ENCODE measurements at regions not wholly inside any gene's neighbourhood (a gene's known extent, or its start where the extent isn't known, plus 50 kb on each side); places are given as distances from the start of the nearest gene placed in this dataset.

DNA sequence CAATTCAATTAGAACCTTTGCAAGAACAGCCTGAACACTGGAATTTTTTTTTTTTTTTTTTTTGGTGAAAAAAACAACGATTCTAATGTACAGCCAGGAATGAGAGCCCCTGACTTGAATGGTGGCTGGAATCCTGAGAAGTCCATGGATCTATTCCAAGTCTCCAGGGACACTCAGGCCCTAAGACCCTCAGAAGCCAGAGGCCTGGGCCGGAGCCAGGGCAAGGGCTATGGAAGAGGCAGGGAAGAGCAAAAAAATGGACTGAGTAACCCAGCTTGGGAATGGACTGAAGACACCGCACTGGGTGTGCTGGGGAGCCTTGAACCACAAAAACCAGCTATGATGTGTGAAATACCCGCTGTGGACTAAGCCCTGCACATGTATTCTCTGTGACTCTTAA lies 60.3 kb upstream of the LHX1 start:
- Histone ChIP-seq H3K9me3 (peaks cover 4% of the 10 kb centered on the region), H3K36me3 (no peaks in the 10 kb centered on the region), H3K4me3 (no peak overlapping the region), H3K27me3 (no peaks in the 10 kb centered on the region; the same call in 1 of the 2 replicates)
- DNase-seq: no peak

DNA sequence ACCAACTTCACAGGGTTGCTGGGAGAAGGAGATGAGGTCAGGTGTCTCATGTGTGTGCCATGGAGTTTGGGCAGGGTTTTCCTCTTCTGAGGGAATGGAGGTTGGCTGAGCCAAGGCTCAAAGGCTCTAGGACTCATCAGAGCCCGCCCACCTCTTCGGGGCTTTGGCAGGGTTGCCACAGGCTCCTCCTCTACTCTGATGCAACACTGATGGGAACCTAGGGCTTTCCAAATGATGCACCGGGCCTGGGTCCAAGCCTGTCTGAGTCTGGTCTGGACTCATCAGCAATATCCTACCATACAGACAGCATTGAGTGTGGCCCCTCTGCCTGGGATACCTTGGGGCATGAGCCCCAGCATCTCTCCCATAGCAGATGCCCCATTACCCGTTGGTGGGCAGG lies 59.5 kb upstream of the LHX1 start:
- Histone ChIP-seq H3K9me3 (peaks cover 3% of the 10 kb centered on the region; the same call in 1 of the 2 replicates), H3K4me3 (no peak overlapping the region), H3K36me3 (no peaks in the 10 kb centered on the region), H3K27me3 (no peaks in the 10 kb centered on the region; the same call in 1 of the 2 replicates)
- DNase-seq: peak; percentile 86

DNA sequence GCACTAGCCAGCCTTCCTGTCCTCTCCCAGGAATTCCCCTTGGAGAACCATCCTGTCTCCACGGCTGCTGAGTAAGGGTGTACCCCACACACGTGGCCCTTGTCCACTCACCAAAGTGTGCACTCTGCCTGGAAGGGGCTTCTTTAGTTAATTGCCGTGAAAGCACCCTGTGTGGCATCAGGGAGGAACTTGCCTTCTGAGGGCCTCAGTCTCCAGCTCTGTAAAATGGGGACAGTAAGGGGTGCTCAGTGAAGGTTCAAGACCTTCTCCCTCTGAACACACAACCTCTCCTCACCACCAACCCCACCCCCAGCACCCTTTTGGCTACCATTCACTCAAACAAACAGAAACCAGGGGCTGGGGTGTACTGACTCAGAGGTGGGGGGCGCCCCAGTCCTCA lies 59.1 kb upstream of the LHX1 start:
- Histone ChIP-seq H3K9me3 (peaks cover 2% of the 10 kb centered on the region; the same call in 1 of the 2 replicates), H3K36me3 (no peaks in the 10 kb centered on the region), H3K4me3 (no peak overlapping the region), H3K27me3 (peaks cover under 1% of the 10 kb centered on the region; the same call in 1 of the 2 replicates)
- DNase-seq: no peak

DNA sequence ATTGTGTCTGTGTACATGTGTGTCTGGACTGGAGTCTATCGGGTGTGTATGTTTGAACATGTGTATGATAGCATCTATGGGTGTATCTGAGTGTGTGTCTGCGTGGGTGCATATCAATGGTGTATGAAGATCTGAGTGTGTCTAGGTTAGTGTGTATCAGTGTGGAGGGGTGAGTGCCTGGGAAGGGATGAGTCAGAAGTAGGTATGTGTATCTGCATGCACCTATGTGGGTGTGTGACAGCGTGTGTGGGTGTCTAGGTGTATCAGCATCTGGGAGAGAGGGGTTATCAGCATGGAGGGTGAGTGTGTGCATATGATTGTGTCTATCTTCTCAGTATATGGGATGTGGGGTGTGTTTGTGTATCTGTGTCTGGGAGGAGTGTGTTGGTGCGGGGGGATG lies 58.2 kb upstream of the LHX1 start:
- DNase-seq: no peak

DNA sequence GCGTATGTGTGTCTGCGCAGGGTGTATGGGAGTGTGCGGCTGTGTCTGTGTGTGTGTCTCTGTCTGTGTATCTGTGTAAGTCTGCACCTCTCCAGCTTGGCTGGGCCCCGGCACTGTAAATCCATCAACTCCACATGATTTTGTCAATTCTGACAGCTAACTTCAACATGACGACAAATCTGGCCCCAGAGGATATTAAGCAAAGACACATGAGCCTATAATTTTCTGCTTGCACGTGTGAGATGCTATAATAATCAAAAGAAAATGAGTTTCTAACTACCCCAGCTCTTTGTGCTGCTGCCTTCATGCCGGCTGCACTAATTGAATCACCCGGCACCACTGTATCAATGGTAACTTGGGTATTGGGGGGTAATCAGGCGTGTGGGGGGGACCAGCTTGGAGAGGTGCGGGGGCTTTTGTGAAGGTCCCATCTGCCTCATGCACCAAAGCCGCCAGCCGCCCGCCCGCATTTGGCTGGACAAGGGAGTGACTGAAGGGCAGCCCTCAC lies 57.6 kb upstream of the LHX1 start:
- DNase-seq: no peak
- H3K36me3 ChIP-seq: no peaks in the 10 kb centered on the region
- H3K27me3 ChIP-seq: peaks cover 2% of the 10 kb centered on the region; the same call in 1 of the 2 replicates
- H3K9me3 ChIP-seq: peaks cover 2% of the 10 kb centered on the region; the same call in 1 of the 2 replicates
- H3K4me3 ChIP-seq: no peak overlapping the region

More for the DNA sequence above, 58.2 kb upstream of the LHX1 start:
- Histone ChIP-seq H3K9me3 (peaks cover 2% of the 10 kb centered on the region; the same call in 1 of the 2 replicates), H3K36me3 (no peaks in the 10 kb centered on the region), H3K27me3 (peaks cover 2% of the 10 kb centered on the region; the same call in 1 of the 2 replicates), H3K4me3 (no peak overlapping the region)

DNA sequence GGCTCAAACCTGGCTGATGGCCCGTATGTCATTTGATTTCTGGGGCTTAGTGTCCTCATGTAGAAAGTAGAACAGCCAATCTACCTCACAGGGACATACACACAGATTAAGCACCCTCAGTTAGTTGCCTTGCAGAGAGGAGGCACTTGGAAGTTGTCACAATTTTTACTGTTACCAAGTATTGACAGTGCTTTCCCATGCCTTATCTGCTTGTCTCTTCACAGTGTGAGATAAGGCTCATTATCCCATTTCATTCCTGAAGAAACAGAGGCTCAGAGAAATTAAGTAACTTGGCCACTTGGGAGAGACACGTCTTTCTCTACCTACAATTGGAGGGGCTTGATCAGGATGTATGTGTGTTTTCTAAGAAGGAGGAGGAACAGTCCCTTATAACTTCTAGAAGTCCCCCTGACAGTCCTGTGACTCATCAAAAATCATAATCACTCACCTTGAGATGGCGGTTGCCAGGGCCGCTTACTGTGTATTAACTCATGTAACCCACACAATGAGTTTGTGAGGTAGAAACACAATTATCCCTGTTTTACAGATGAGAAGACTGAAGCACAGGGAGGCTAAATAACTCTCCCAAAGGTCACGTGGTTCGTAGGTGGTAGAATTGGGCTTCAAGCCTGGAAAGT lies 56.9 kb upstream of the LHX1 start:
- peaks cover 2% of the 10 kb centered on the region; the same call in 1 of the 2 replicates for H3K27me3 ChIP-seq
- no peak for DNase-seq
- no peaks in the 10 kb centered on the region for H3K36me3 ChIP-seq
- no peak overlapping the region for H3K4me3 ChIP-seq
- peaks cover 2% of the 10 kb centered on the region; the same call in 1 of the 2 replicates for H3K9me3 ChIP-seq

DNA sequence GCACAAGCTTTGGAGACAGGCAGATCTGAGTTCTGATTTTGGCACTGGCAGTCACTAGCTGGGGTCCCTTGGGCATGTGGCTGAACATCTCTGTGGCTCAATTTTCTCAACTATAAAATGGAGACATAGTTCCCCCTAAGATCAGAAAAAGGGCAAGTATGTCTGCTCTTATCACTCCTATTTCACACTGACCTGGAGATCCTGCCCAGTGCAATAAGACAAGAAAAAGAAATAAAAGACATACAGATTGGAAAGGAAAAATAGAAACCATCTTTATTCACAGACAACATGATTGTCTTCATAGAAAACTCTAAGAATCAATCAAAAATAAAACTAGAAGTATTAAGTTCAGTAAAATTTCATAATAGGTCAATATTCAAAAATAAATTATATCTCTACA lies 56.0 kb upstream of the LHX1 start:
- peaks cover 2% of the 10 kb centered on the region; the same call in 1 of the 2 replicates for H3K27me3 ChIP-seq

DNA sequence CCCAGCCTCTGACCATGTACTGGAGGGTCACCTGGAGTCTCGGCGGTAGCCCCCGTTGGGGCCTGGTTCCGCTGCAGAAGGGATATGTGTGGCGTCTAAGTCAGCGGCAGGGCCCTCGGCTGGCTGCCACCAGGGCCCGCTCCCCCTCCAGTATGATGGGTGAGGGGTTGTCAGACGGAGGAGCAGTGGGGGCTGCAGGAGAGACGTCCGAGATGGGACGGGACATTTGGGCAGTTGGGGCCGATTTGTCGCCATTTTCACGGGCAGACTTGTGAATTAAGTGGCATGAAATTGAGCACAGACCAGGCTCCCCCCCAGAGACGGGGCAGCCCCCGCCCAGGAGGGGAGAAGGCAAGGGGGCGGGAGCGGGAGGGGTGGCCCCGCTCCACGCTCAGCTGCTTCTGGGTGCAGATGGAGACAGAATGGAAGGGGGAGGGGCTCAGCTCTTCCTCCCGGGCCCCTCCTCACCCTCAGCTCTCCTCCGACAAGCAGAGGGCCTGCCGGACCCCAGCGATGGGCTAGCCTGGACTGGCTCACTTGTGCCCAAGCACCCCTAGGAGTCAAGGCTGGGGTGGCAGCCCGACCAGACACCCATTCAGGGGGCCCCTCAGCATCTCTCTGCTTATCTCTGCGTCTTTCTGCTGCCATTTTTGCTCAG lies 52.7 kb upstream of the LHX1 start:
- Histone ChIP-seq H3K9me3 (peaks cover 2% of the 10 kb centered on the region; the same call in 1 of the 2 replicates), H3K36me3 (no peaks in the 10 kb centered on the region), H3K27me3 (peaks cover 2% of the 10 kb centered on the region; the same call in 1 of the 2 replicates), H3K4me3 (no peak overlapping the region)
- DNase-seq: no peak

More for the DNA sequence above, 56.0 kb upstream of the LHX1 start:
- peaks cover 2% of the 10 kb centered on the region; the same call in 1 of the 2 replicates for H3K9me3 ChIP-seq
- no peak overlapping the region for H3K4me3 ChIP-seq
- H3K36me3 ChIP-seq: no peaks in the 10 kb centered on the region
- DNase-seq: no peak

DNA sequence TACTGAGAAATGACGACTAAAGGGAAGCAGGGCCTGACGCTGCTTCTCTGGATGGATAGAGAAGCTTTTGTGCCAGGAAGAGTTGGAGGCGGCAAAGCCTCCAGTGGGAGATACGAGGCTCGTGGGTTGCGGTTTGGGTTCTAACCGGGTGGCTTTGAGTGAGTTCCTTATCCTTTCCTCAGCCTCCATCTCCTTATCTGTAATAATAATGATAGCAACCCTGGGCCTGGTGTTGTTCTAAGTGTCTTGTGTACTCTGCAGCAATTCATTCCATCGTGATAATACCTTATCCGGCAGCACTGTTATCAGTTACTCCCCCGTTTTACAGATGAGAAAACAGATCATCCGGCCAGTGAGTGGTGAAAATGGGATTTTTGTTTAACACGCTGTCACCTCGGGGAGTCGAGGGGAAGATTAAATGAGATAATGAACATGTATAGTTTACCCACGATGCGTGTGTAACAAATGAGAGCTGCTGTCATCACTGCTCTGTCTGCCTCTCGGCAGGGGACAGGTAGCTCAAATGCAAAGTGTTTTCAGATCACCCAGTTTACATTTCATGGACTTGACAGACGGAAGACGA lies 52.0 kb upstream of the LHX1 start:
- Histone ChIP-seq H3K27me3 (peaks cover 2% of the 10 kb centered on the region; the same call in 1 of the 2 replicates), H3K9me3 (peaks cover 2% of the 10 kb centered on the region; the same call in 1 of the 2 replicates), H3K4me3 (no peak overlapping the region), H3K36me3 (no peaks in the 10 kb centered on the region)
- no peak for DNase-seq

DNA sequence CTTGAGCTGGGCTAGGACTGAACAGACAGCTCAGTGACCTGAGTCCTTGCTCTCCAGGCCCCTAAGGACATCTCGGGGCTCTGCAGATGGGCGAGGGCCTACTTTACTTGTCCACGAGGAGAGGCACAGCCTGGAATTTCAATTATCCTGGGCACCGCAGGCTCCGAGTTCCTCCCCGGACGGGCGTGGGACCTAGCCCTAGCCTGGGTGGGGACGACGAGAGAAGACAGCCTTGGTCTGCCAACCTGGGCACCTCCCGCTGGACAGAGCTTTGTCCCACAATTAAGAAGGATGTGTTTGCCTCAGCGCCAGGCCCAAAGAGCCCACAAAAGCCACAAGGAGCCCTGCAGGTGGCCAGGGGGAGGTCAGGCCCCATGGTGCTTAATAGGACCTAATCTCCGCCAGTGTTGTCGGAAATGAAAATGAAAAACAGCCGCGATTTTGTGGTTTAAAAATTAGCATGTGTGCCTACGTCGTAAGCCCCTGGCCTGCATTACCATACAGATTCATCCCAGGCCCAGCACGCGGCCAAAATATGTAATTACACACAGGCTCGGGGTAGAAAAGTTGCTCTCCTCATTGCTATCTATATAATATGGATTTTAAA lies 51.4 kb upstream of the LHX1 start:
- H3K36me3 ChIP-seq: no peaks in the 10 kb centered on the region
- no peak overlapping the region for H3K4me3 ChIP-seq
- H3K9me3 ChIP-seq: peaks cover 2% of the 10 kb centered on the region; the same call in 1 of the 2 replicates
- 0 out of 2 replicates have a peak, but pooled peaks cover 2% of the 10 kb centered on the region for H3K27me3 ChIP-seq
- DNase-seq: no peak

Data from MG63 (cell line).